Kidney epithelial cell (primary cell): ENCODE measurements at regions not wholly inside any gene's neighbourhood (a gene's known extent, or its start where the extent isn't known, plus 50 kb on each side); places are given as distances from the start of the nearest gene placed in this dataset.
"Not testable (repeated sequence)": the region's sequence is repeated elsewhere in the genome, so short reads cannot be mapped to it uniquely, and the experiment has no call there.

ENCODE experiments used
- DNase-seq: peaks from one replicate; pipeline ENCODE4 v3.0.0-alpha.2; 2010; ENCODE audit warnings: low read depth
- H3K27me3 ChIP-seq: 2 replicates; pipeline ENCODE4 v1.6.0; 2011; ENCODE audit warnings: low read length; ENCODE audit not compliant: control insufficient read depth, insufficient read depth
- H3K36me3 ChIP-seq: 2 replicates; pipeline ENCODE4 v1.5.1; 2011; ENCODE audit warnings: low read length; ENCODE audit not compliant: control insufficient read depth, insufficient read depth
- H3K4me3 ChIP-seq: 2 replicates; pipeline ENCODE4 v1.5.1; 2011; ENCODE audit warnings: low read depth, mild to moderate bottlenecking, control low read depth, low read length
- TF ChIP-seq, protein P1 (sequence below): IDR thresholded peaks from 2 replicates; pipeline ENCODE4 v1.5.1; 2011; ENCODE audit warnings: mild to moderate bottlenecking, moderate library complexity, low read length, control low read depth, inconsistent platforms; ENCODE audit not compliant: insufficient read depth, poor library complexity, severe bottlenecking

DNA sequence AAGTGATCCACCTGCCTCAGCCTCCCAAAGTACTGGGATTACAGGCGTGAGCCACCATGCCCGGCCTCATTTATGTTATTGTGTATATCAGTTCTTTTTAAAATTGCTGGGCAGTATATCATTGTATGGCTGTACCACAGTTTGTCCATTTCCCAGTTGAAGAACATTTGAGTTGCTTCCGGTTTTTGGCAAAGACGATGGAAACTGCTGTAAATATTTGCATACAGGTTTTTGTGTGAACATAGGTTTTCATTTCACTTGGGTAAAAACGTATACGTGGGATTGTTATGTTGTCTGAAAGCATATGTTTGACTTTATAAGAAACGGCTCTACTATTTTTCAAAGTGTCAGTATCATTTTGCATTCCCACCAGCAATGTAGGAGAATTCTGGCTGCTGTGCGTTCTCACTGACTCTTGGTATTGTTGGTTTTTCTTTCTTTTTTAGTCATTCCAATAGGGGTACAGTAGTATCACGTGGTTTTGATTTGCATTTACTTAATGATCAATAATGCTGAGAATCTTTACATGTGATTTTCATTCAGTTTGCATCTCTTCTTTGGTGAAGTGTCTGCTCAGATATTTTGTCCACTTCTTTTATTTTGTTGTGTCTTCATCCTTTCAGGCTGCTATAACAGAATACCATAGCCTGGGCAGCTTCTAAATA, 63.2 kb upstream of the GOT2 start:
- TF ChIP-seq, protein P1, sequence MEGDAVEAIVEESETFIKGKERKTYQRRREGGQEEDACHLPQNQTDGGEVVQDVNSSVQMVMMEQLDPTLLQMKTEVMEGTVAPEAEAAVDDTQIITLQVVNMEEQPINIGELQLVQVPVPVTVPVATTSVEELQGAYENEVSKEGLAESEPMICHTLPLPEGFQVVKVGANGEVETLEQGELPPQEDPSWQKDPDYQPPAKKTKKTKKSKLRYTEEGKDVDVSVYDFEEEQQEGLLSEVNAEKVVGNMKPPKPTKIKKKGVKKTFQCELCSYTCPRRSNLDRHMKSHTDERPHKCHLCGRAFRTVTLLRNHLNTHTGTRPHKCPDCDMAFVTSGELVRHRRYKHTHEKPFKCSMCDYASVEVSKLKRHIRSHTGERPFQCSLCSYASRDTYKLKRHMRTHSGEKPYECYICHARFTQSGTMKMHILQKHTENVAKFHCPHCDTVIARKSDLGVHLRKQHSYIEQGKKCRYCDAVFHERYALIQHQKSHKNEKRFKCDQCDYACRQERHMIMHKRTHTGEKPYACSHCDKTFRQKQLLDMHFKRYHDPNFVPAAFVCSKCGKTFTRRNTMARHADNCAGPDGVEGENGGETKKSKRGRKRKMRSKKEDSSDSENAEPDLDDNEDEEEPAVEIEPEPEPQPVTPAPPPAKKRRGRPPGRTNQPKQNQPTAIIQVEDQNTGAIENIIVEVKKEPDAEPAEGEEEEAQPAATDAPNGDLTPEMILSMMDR, result no peak
- DNase-seq, result no peak

GRCh38 chr16:58793366-58793765, 59.2 kb upstream of the GOT2 start:
- no peak overlapping the region for H3K4me3 ChIP-seq
- no peaks in the 10 kb centered on the region for H3K27me3 ChIP-seq
- TF ChIP-seq, protein P1, result no peak
- no peak for DNase-seq
- H3K36me3 ChIP-seq, result no peaks in the 10 kb centered on the region

More for the DNA sequence above, 63.2 kb upstream of the GOT2 start:
- H3K27me3 ChIP-seq, result no peaks in the 10 kb centered on the region
- no peaks in the 10 kb centered on the region for H3K36me3 ChIP-seq
- no peak overlapping the region for H3K4me3 ChIP-seq

DNA sequence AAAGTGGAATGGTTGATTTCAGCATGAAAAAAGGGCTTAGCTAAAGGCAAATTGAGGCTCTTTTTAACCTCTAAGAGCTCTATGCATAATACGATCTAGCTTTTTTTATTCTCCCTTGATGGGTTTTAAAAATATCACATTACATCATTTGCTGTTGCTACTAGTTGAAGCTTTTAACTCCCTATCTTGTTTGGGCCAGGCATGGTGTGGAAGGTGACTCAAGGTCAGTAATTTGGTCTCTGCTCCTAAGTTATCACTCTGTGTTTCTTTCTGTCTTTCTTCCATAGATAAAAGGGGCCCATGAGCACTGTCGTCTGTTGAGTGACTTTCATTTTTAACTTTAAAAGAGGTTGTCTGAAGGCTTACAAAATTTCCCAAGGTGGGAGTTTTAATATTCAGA, 58.1 kb upstream of the GOT2 start:
- Histone ChIP-seq H3K4me3 (no peak overlapping the region), H3K36me3 (no peaks in the 10 kb centered on the region), H3K27me3 (no peaks in the 10 kb centered on the region)
- DNase-seq, result no peak
- TF ChIP-seq, protein P1, result no peak

DNA sequence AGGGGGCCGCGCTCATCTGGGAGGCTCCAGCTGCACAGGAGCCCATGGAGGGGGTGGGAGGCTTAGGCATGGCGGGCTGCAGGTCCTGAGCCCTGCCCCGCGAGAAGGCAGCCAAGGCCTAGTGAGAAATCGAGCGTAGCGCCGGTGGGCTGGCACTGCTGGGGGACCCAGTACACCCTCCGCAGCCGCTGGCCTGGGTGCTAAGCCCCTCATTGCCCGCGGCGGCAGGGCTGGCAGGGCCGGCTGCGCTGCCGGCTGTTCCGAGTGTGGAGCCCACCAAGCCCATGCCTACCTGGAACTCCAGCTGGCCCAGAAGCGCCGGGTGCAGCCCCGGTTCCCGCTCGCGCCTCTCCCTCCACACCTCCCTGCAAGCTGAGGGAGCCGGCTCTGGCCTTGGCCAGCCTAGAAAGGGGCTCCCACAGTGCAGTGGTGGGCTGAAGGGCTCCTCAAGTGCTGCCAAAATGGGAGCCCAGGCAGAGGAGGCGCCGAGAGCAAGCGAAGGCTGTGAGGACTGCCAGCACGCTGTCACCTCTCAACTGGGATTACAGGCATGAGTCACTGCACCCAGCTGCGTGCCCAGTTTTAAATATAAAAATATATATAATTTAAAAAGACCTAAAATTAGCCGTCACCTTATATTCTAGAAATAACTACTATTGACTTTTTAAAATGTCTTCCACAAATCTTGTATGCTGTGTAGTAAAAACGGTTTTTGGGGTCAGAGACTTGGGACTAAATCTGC, 56.9 kb upstream of the GOT2 start:
- not testable (repeated sequence) for H3K4me3 ChIP-seq, H3K36me3 ChIP-seq, H3K27me3 ChIP-seq, DNase-seq

DNA sequence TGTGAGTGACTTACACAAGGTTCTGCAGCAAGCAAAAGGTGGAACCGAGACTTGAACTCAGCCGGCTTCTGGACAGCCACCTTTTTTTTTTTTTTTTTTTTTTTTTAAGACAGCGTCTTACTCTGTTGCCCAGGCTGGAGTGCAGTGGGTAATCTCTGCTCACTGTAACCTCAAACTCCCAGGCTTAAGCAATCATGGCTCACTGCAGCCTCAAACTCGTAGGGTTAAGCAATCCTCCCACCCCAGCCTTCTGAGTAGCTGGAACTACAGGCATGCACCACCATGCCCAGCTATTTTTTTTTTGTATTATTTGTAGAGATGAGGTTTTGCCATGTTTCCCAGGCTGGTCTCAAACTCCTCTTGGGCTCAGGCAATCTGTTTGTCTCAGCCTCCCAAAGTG, 55.2 kb upstream of the GOT2 start:
- Histone ChIP-seq H3K27me3 (no peaks in the 10 kb centered on the region), H3K36me3 (no peaks in the 10 kb centered on the region), H3K4me3 (no peak overlapping the region)
- TF ChIP-seq, protein P1, result no peak
- DNase-seq, result no peak
